ENCODE measurements at regions not wholly inside any gene's neighbourhood (a gene's known extent, or its start where the extent isn't known, plus 50 kb on each side); places are given as distances from the start of the nearest gene placed in this dataset.
"Not testable (repeated sequence)": the region's sequence is repeated elsewhere in the genome, so short reads cannot be mapped to it uniquely, and the experiment has no call there.

- DNase-seq (ENCODE audit: extremely low read depth, insufficient read length), result no peak
- Histone ChIP-seq H3K27me3 (replicated peaks; ENCODE audit: control insufficient read depth, insufficient read depth, low read length) (no peaks in the 10 kb centered on the region), H3K4me3 (replicated peaks; ENCODE audit: low read depth, low read length) (no peak overlapping the region), H3K36me3 (ENCODE audit: control insufficient read depth, insufficient read depth, low read length) (no peaks in the 10 kb centered on the region)
- no peak for TF ChIP-seq CTCF (IDR thresholded peaks at IDR 0.05; ENCODE audit: insufficient read depth, low read length, poor library complexity, severe bottlenecking)
Observed at GRCh38 chr20:54727490-54727889, 252.1 kb downstream of the DOK5 start.

GRCh38 chr20:54726687-54727300 is 251.4 kb downstream of the DOK5 start:
- Histone ChIP-seq H3K4me3 (replicated peaks; ENCODE audit: low read depth, low read length) (no peak overlapping the region), H3K27me3 (replicated peaks; ENCODE audit: control insufficient read depth, insufficient read depth, low read length) (no peaks in the 10 kb centered on the region)
- no peak for DNase-seq (ENCODE audit: extremely low read depth, insufficient read length)

GRCh38 chr20:54725266-54725665 is 249.9 kb downstream of the DOK5 start:
- DNase-seq (ENCODE audit: extremely low read depth, insufficient read length); H3K27me3 ChIP-seq (replicated peaks; ENCODE audit: control insufficient read depth, insufficient read depth, low read length); H3K36me3 ChIP-seq (ENCODE audit: control insufficient read depth, insufficient read depth, low read length): not testable (repeated sequence)

More at GRCh38 chr20:54726687-54727300, 251.4 kb downstream of the DOK5 start:
- no peaks in the 10 kb centered on the region for H3K36me3 ChIP-seq (ENCODE audit: control insufficient read depth, insufficient read depth, low read length)
- no peak for TF ChIP-seq CTCF (IDR thresholded peaks at IDR 0.05; ENCODE audit: insufficient read depth, low read length, poor library complexity, severe bottlenecking)

GRCh38 chr20:54723723-54724122 is 248.3 kb downstream of the DOK5 start:
- no peak for TF ChIP-seq CTCF (IDR thresholded peaks at IDR 0.05; ENCODE audit: insufficient read depth, low read length, poor library complexity, severe bottlenecking)
- H3K27me3 ChIP-seq (replicated peaks; ENCODE audit: control insufficient read depth, insufficient read depth, low read length), result no peaks in the 10 kb centered on the region
- no peak overlapping the region for H3K4me3 ChIP-seq (replicated peaks; ENCODE audit: low read depth, low read length)
- H3K36me3 ChIP-seq (ENCODE audit: control insufficient read depth, insufficient read depth, low read length), result no peaks in the 10 kb centered on the region
- no peak for DNase-seq (ENCODE audit: extremely low read depth, insufficient read length)

More at GRCh38 chr20:54725266-54725665, 249.9 kb downstream of the DOK5 start:
- not testable (repeated sequence) for H3K4me3 ChIP-seq (replicated peaks; ENCODE audit: low read depth, low read length)

- TF ChIP-seq CTCF (IDR thresholded peaks at IDR 0.05; ENCODE audit: insufficient read depth, low read length, poor library complexity, severe bottlenecking), result no peak
- no peaks in the 10 kb centered on the region for H3K36me3 ChIP-seq (ENCODE audit: control insufficient read depth, insufficient read depth, low read length)
Observed at GRCh38 chr20:54717983-54718382, 242.6 kb downstream of the DOK5 start.

GRCh38 chr20:54716790-54717189 is 241.4 kb downstream of the DOK5 start:
- DNase-seq (ENCODE audit: extremely low read depth, insufficient read length), result no peak
- Histone ChIP-seq H3K27me3 (replicated peaks; ENCODE audit: control insufficient read depth, insufficient read depth, low read length) (no peaks in the 10 kb centered on the region), H3K36me3 (ENCODE audit: control insufficient read depth, insufficient read depth, low read length) (no peaks in the 10 kb centered on the region), H3K4me3 (replicated peaks; ENCODE audit: low read depth, low read length) (no peak overlapping the region)
- TF ChIP-seq CTCF (IDR thresholded peaks at IDR 0.05; ENCODE audit: insufficient read depth, low read length, poor library complexity, severe bottlenecking), result no peak

More at GRCh38 chr20:54717983-54718382, 242.6 kb downstream of the DOK5 start:
- Histone ChIP-seq H3K4me3 (replicated peaks; ENCODE audit: low read depth, low read length) (no peak overlapping the region), H3K27me3 (replicated peaks; ENCODE audit: control insufficient read depth, insufficient read depth, low read length) (no peaks in the 10 kb centered on the region)
- no peak for DNase-seq (ENCODE audit: extremely low read depth, insufficient read length)
